ENCODE measurements at regions not wholly inside any gene's neighbourhood (a gene's known extent, or its start where the extent isn't known, plus 50 kb on each side); places are given as distances from the start of the nearest gene placed in this dataset.

DNA sequence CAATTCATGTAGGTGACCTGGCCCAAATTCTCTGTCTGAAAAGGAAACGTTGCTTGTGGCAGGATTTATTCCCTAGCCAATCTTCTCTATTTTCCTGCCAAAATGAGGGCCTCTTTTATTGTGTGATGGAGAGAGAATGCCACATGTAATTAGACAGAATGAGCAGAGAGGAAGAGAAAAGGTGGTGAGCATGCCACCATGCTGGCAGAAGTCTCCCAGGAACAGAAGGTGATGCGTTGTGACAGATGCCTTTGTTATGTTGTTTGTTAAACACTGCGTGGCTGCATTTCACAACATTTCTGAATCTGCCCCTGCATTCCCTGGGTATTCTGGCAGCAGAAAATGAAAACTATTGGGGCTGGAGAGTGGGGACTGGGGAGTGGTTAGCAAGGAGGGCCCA, 577.6 kb downstream of the TLR4 start:
- TF ChIP-seq, protein P1, sequence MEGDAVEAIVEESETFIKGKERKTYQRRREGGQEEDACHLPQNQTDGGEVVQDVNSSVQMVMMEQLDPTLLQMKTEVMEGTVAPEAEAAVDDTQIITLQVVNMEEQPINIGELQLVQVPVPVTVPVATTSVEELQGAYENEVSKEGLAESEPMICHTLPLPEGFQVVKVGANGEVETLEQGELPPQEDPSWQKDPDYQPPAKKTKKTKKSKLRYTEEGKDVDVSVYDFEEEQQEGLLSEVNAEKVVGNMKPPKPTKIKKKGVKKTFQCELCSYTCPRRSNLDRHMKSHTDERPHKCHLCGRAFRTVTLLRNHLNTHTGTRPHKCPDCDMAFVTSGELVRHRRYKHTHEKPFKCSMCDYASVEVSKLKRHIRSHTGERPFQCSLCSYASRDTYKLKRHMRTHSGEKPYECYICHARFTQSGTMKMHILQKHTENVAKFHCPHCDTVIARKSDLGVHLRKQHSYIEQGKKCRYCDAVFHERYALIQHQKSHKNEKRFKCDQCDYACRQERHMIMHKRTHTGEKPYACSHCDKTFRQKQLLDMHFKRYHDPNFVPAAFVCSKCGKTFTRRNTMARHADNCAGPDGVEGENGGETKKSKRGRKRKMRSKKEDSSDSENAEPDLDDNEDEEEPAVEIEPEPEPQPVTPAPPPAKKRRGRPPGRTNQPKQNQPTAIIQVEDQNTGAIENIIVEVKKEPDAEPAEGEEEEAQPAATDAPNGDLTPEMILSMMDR (IDR thresholded peaks at IDR 0.05), result no peak
- TF ChIP-seq POLR2A (IDR thresholded peaks at IDR 0.05) (no peak), EP300 (IDR thresholded peaks at IDR 0.05) (no peak)
